ENCODE measurements at regions not wholly inside any gene's neighbourhood (a gene's known extent, or its start where the extent isn't known, plus 50 kb on each side); places are given as distances from the start of the nearest gene placed in this dataset.

GRCh38 chr3:8154617-8155016, 347.0 kb upstream of the LMCD1 start:
- TF ChIP-seq CTCF (IDR thresholded peaks at IDR 0.05; ENCODE audit: extremely low read depth in 1 of 2, insufficient read depth in 1 of 2, low read depth in 1 of 2, low read length in 2 of 2) (no peak), JUN (IDR thresholded peaks at IDR 0.05; ENCODE audit: borderline replicate concordance, insufficient read depth, insufficient read length, low read depth) (no peak), EZH2 (IDR thresholded peaks at IDR 0.05; ENCODE audit: borderline replicate concordance, low read depth, low read length, severe bottlenecking) (no peak), MYC (IDR thresholded peaks at IDR 0.05; ENCODE audit: low read depth, low read length) (no peak), FOS (IDR thresholded peaks at IDR 0.05; ENCODE audit: borderline replicate concordance, insufficient read depth, low read length) (no peak)

Data from endothelial cell of umbilical vein (primary cell).